ENCODE measurements at regions not wholly inside any gene's neighbourhood (a gene's known extent, or its start where the extent isn't known, plus 50 kb on each side); places are given as distances from the start of the nearest gene placed in this dataset.
"Not testable (repeated sequence)": the region's sequence is repeated elsewhere in the genome, so short reads cannot be mapped to it uniquely, and the experiment has no call there.

DNA sequence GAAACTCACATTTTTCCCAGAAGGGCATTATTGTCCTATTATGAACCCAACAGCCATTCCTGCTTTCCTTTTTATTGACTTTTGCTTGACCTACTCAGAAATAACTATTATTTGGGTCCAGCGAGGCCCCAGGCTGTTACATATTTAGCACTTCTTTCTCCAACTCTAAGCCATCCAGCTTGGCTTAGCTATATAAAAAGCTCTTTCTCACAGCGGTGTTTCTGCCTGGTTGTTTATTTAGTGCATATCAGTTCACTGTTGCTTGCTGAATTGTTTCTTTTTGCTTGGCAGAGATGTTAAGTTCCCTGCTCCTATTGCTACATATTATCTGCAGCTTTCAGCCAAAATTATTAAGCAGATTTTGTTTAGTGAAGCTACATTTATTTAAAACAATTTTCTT, 1156.8 kb upstream of the SEMA6A start:
- DNase-seq = peak; percentile 16 to 69 (median 17)

DNA sequence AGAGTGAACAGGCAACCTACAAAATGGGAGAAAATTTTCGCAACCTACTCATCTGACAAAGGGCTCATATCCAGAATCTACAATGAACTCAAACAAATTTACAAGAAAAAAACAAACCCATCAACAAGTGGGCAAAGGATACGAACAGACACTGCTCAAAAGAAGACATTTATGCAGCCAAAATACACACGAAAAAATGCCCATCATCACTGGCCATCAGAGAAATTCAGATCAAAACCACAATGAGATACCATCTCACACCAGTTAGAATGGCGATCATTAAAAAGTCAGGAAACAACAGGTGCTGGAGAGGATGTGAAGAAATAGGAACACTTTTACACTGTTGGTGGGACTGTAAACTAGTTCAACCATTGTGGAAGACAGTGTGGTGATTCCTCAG, 1146.2 kb upstream of the SEMA6A start:
- DNase-seq = not testable (repeated sequence)

DNA sequence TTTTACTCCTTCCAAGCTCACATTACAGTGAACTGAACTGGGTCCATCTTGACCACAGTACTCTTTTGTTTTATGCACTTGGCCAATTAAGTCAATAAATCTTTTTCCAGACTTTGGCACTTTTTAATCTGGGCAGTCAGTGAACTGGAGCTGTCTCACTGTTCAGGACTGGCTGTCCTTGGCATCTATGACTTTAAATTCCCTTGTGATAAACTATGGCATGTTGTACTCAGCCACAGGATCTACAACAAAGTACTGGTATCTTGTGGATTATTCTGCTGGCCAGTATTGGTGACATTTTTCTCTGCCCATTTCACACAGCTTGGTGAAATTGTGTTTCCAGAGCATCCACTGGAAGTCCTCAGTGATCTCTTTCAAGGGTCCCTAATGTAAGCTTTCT, 1144.8 kb upstream of the SEMA6A start:
- no peak for DNase-seq

DNA sequence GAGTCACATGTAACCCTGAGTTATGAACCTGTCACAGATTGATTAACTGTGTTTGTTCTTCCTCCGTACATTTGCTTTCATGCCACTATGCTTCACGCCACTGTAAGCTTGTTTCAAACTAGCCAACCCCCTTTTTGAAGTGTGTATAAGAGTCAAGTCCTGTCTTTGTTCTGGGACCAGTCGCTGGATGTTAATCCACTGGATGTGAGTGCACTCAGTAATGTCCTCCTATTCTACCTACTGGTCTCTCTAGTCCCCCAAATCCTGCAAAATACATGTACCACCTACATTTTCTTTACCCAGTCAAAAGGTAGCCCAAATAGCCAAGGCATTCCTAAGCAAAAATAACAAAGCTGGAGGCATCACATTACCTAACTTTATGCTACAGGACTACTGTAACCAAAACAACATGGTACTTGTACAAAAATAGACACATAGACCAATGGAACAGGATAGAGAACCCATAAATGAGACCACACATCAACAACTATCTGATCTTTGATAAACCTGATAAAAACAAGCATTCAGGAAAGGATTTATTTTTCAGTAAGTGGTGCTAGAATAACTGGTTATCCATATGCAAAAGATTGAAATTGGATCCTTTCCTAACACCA, 1139.1 kb upstream of the SEMA6A start:
- DNase-seq = peak in 1 of 3 donors; percentile 14

DNA sequence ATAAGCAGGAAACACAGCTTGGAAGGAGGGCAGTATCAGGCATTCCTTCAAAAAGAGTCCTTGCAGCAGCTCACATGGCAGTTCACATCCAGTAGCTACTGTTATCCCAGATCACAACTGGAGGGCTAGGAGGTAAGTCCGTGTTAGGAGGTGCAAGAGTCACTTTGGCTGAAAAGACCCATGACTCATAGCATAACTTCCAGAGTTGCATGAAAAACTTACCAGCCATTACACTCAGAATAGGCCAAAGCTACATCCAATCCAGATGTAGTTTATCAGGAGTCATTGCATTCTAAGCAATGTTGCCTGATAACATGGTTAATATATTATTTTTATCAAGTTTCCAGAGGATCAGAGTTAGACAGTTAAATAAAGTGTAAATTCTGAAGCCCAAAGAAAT, 1126.4 kb upstream of the SEMA6A start:
- no peak for DNase-seq

DNA sequence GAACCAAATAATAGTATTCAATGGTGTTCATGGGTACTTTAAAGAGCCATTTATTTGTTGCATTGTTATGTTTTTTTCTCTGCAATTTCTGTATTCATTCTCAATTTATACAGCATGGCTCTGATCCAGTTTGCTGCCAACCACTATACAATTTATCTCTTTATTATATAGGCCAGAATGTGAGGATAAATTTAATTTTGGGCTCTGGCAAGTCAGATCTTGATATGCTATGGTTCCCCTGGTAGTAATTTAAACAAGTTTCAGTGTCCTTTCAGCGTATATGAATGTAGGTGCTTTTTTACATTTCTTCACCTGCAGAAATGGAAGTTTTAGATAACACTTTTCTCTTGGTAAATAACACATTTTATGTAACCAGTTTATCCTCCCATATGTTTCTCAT, 1118.0 kb upstream of the SEMA6A start:
- DNase-seq = no peak

DNA sequence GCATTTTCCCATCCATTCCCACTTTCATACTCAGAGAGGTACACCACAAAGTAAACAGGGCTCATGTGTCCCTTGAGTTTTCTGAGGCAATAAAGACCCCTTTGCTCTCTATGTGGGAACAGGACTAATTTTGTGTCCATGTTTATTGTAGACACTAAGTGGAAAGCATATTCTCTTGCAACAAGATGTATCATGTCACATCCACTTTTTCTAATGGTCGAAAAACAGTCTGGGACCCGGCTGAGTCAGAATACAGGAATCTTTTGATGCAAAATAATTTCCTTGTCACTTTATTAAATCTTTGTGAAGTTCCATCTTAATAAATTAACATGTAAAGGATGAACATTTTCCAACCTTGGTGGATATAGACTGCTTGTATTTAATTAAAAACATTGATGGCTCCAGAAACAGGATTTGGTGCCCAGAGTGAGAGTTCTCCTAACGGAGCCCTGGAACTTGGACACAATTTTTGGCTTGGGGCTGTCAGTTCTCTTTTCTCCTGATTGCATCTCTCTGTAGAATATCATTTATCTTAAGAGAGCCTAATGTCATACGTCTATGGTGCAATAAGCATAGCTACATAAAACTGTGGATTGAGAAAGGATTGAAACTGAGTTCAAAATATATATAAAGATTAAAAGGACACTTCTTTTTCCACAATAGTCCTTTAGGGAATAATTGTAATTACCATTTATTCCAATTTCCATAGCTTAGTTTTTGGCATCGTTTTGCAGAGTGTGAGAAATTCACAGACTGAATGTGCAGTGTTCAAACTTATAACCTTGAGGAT, 1116.7 kb upstream of the SEMA6A start:
- DNase-seq = peak in 1 of 3 donors; percentile 57

DNA sequence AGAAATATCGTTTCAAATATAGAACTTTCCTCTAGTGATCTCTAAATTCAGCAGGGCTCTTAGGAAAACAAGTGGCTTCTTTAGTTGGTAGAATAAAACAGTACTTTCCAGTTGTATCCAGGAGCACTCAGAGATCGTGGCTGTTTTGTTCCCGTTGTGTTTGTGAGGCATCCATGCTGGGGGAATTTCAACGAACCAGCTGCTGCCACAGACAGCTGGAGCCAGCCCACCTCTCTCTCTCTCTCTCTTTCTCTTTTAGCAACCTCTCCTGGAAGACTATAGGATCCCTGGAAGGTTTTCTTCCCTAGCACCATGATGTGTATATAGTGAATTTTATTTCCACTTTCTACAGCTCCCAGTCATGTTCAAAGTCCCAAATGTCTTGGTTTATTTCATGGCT, 1116.0 kb upstream of the SEMA6A start:
- no peak for DNase-seq

DNA sequence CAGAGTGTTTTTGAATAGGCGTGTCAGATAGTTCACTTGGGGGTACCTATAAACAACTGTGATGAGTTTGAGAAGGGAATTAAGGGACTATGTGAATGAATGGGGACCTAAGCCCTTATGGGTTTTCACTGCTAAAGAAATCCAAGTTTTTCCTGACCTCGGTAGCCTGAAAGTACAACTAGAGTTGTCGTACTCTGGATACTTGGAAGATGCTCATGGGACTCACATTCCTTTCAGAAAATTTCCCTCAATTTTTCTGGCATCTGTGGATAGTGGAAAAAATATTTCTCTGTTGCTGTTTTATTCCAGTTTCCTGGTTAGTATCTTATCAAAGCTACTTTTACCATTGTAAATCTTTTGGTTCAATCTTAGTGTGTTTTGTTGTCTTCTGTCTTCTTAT, 1112.3 kb upstream of the SEMA6A start:
- no peak for DNase-seq

DNA sequence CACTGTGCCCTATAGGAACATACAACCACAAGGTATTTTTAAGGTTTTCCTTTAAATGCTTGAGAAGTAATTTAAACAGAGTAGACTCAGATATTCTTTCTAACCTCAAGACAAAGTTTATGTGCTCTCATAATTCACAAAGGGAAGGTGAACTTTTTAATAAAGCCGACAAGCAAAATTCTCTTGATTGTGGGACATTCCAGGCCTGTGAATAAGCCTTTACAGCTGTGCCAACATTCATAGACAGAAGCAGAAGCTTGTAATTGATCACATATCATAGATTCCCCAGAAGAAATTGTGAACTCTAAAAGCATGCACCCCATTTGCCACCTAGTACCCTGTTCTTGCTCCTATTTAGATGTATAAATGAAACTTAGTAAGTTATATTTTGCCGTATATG, 1107.8 kb upstream of the SEMA6A start:
- DNase-seq = no peak

DNA sequence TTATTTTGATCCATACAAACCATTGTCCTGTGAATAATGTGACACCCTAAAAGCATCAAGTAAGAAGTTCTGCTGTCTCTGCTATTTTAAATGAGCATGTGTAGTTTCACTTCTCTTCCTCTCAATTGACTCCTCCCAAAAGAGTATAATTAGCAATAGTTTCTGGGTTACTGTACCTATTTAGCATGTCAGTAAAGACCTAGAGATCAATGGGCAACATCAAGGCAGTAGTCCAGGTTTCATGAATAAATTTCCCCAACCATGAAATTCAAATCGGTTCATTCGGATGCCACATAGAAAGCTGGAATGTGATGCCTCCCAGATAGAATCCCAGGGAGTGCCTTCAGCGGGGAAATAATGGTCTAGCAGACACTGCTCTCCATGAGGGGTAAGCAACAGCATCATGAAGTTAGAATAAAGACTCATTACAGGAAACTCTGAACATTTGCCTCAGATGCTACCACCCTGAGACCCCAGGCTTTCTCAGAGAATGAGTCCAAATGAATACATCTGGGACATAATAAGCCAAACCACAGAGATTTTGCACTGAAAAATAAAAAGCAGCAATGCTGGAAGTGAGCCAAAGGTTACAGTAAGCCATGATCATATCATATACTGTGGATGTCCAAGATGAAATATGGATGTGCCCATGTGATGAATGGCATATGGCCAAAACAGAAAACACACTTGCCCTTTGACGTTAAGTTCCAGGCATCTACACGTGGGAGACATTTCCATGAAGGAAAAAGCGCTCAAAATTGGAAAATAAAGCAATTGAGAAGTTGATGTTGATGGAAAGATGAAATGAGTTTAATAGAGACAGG, 1107.0 kb upstream of the SEMA6A start:
- peak in 1 of 3 donors; percentile 42 for DNase-seq

DNA sequence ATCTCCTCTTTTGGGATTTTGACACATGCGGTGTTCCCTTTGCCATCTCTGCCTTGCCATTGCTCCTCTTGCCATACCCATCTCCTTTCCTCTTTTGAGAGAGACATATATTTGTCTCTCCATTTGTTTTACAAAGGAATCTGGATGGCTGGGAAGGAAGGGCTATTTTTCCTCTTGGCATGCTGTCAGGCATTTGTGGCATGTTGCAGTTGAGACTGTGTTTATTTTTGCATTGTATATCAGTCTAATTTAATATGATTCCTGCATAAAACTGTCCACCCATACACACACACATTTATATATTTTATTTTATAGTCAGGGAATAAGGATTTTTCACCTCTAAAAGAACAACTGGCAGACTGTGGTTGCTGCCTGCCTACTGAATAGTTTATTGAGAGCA, 1105.8 kb upstream of the SEMA6A start:
- DNase-seq = peak in 1 of 3 donors; percentile 27

DNA sequence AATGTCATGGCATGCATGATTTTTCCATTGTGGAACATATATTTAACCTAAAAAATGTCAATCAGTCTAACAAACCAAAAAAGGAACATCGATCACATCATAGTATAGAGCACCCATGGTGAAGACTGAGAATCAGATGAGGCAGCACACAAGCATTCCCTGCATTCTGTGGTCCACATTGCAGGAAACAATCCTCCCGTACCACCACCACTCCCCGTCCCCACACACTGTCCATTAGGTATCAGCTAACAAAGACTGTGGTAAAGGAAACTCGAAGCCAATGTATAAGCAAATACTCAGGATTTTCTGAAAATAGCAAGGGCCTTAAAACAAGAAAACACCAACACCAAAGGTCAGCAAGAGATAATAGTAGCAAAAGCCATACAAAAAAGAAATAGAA, 1104.4 kb upstream of the SEMA6A start:
- no peak for DNase-seq

DNA sequence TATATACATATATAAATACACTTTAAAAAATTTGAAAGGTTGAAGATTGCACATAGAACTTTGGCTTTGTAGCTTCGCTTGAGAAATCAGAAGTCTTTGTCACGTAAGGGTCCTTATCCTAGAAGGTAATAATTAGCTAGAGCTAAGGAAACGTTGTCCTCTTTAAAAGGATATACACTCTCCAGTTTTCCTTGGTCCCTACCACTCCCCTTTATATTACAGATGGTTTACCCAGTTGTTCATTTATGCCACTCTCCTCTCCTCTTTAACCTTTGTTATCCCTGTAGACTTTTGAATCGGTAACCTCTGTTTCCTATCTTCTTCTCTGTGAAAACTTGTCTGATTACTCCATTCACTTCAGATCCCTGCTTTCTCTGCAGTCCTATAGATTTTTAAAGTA, 1101.0 kb upstream of the SEMA6A start:
- no peak for DNase-seq

DNA sequence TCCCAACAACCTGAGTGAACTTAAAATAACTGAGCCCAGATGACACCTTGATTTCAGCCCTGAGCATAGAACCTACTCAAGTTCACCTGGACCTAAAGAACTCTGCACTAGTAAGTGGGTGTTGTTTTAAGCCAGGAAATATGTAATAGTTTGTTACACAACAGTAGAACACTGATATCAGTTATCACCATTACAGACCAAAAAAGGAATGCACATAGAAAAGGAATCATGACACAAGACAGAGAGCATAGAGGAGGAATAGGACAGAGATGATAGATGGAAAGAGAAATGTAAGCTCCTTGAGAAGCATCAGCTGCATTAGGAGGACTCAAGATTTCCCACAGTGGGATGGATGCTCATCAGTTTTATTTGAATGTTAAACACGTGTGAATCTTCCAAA, 1096.9 kb upstream of the SEMA6A start:
- DNase-seq = no peak

DNA sequence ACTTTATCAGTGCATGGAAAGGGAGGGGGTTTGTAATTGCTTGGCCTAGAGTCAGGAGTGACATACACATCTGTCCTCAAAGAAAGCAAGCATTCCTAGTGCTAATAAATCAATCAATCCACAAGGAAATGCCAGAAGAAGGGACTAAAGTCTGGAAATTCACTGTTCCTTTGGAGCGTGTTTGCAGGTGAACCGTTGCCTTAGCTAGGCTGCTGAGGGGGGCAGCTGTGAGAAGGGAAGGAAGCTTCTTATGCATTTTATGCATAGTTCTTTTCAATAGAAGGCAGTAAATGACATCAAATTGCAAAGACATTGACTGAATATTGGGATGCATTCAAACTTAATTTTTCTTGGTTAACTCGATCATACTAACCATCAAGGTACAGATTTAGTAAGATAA, 1092.5 kb upstream of the SEMA6A start:
- DNase-seq = no peak

DNA sequence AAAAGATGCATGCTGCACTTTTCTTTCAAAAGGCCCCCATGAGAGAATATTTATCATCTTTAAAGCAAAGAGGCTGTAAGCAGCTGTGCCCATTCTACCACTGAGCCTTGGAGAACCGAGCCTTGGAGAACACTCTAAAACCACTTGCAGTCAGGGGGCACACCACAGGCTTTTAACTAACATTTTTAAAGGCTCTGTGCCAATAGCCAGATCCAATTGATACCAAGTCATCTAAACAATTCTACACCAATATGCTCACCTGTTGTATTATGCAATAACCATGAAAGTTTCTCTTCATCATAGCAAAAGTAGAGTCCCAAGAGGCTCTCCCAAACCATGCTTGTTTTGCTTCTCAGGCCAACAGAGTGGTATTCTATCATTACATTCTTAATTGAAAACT, 1090.5 kb upstream of the SEMA6A start:
- no peak for DNase-seq

DNA sequence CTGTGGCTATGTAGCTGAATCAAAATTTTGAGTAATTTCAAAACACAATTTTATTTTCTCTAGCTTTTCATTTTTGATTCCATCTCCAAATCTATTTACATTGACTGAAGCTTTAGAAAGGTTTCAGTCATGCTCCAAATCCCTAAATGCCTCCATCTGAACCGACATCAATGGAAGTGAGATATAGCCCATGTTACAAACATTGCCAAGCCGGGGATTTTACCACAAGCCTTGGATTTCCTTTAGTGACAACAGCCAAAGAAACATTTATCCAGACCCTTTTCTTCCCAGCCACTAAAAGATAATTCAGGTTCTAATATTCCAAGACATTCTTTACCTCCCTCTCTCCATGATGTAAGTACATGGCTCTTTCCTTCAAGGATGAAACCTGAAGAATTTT, 1087.7 kb upstream of the SEMA6A start:
- no peak for DNase-seq

DNA sequence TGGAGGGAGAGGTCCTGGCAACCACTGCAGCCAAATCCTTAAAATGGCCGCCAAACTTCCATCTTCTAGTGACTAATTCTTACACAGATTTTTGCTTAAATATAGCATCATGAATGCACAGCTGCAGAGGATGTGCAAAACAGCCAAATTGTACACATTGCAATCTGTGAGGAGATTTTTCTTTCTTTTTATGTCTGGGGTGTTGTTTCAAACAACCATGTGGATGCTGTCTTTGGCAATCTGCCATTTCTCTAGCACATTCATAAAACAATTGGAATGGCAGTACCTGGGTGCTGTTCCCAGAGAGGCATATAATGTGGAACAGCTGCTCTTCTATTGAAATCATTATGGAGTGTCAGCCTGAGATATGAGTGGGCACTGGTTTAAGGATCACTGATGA, 1082.9 kb upstream of the SEMA6A start:
- peak in 2 of 3 donors; percentile 13 to 65 for DNase-seq

DNA sequence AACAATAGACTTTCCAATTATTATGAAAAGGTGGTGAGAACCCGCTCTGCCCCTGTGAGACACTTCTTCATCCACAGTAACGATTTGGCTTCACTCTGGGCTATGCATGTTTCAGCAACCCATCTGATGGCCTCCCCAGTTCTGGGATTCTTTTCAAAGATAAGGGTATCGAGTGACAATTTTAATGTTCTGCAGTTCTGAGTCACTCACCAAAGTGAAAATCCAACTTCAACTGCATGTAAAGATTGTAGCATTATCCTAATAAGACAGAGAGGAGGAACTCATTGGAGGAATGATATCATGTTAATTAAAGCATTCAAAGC, 1078.3 kb upstream of the SEMA6A start:
- peak in 1 of 3 donors; percentile 6 for DNase-seq

DNA sequence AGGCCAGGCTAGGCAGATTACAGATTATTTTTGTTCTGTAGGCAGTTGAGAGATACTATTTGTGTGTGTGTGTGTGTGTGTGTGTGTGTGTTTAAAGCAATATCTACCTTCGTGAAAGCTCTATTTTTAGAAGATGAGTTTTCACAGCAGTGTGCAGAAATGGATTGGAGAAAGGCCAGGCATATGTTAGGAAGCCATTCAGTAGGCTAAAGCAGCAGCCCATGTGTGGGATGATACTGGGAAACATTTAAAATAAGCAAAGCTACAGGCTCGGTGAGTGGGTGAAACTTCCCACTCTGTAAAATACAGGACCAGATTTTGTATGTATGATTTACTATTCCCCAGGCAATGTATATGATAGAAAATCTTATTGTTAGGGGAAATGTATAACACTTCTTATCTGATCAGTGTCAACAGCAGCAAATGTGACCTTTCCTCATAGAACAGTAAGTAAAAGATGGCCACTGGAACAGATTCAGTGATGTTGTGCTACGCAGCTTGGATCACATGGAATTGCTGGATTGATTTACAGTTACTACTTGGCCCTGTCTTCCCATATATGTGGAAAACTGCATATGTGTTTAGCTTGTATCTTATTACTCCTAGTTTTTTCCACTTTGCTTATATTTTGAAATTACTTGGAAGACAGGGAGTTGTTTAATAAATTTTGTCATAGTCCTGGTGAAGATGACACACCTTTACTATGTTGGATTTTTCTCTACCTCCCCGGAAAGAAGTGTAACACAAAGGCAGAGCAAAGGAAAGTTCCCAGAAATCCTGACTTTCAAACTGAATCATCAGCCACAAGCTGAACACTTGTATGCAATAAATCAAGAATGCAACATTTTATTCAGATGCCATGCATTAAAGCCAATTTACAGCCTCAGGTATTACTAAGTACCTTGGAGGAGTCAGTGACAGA, 1077.7 kb upstream of the SEMA6A start:
- DNase-seq = peak; percentile 63 to 91 (median 66)

DNA sequence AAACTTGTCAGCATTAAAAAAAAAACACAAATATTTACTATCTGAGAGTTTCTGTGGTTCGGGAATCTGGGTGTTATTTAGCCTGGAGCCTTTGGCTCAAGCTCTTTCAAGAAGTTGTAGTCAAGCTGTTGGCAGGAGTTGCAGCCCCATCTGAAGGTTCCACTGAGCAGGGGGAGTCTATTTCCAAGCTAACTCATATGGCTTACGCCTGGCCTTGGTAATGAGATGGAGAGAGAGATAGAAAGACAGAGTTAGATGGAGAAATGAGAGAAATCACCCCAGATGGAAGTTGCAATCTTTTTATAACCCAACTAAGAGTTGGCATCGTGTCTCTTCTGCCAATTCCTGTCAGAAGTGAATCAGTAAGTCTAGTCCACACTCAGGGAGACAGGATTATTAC, 1075.2 kb upstream of the SEMA6A start:
- DNase-seq = no peak
